ENCODE measurements at regions not wholly inside any gene's neighbourhood (a gene's known extent, or its start where the extent isn't known, plus 50 kb on each side); places are given as distances from the start of the nearest gene placed in this dataset.

- DNase-seq (ENCODE audit: low read depth) = no peak
- no peak overlapping the region for H3K4me3 ChIP-seq (ENCODE audit: low read length)
- no peak for TF ChIP-seq CTCF (conservative IDR thresholded peaks at IDR 0.05; ENCODE audit: low read depth, low read length)
Observed at GRCh38 chr2:23029111-23029510, 355.9 kb upstream of the KLHL29 start.

- DNase-seq (ENCODE audit: low read depth) = no peak
- no peak overlapping the region for H3K4me3 ChIP-seq (ENCODE audit: low read length)
- TF ChIP-seq CTCF (conservative IDR thresholded peaks at IDR 0.05; ENCODE audit: low read depth, low read length) = no peak
Observed at GRCh38 chr2:23029951-23030350, 355.0 kb upstream of the KLHL29 start.

- H3K4me3 ChIP-seq (ENCODE audit: low read length) = no peak overlapping the region
- no peak for DNase-seq (ENCODE audit: low read depth)
- TF ChIP-seq CTCF (conservative IDR thresholded peaks at IDR 0.05; ENCODE audit: low read depth, low read length) = no peak
Observed at GRCh38 chr2:23034996-23035395, 350.0 kb upstream of the KLHL29 start.

GRCh38 chr2:23036629-23037028, 348.4 kb upstream of the KLHL29 start:
- H3K4me3 ChIP-seq (ENCODE audit: low read length) = no peak overlapping the region
- no peak for TF ChIP-seq CTCF (conservative IDR thresholded peaks at IDR 0.05; ENCODE audit: low read depth, low read length)
- no peak for DNase-seq (ENCODE audit: low read depth)

GRCh38 chr2:23037596-23037995, 347.4 kb upstream of the KLHL29 start:
- no peak for DNase-seq (ENCODE audit: low read depth)

GRCh38 chr2:23041443-23041842, 343.5 kb upstream of the KLHL29 start:
- no peak overlapping the region for H3K4me3 ChIP-seq (ENCODE audit: low read length)
- no peak for TF ChIP-seq CTCF (conservative IDR thresholded peaks at IDR 0.05; ENCODE audit: low read depth, low read length)
- no peak for DNase-seq (ENCODE audit: low read depth)

More at GRCh38 chr2:23037596-23037995, 347.4 kb upstream of the KLHL29 start:
- no peak overlapping the region for H3K4me3 ChIP-seq (ENCODE audit: low read length)
- TF ChIP-seq CTCF (conservative IDR thresholded peaks at IDR 0.05; ENCODE audit: low read depth, low read length) = no peak

- no peak overlapping the region for H3K4me3 ChIP-seq (ENCODE audit: low read length)
- no peak for TF ChIP-seq CTCF (conservative IDR thresholded peaks at IDR 0.05; ENCODE audit: low read depth, low read length)
- DNase-seq (ENCODE audit: low read depth) = no peak
Observed at GRCh38 chr2:23042216-23042906, 342.6 kb upstream of the KLHL29 start.

All from retinal pigment epithelial cell (primary cell).